ENCODE measurements at regions not wholly inside any gene's neighbourhood (a gene's known extent, or its start where the extent isn't known, plus 50 kb on each side); places are given as distances from the start of the nearest gene placed in this dataset.

- DNase-seq (ENCODE audit: low read depth), result no peak
These were observed 50.0 kb upstream of the TRPM1 start for GRCh38 chr15:31151301-31152233.

GRCh38 chr15:31153531-31153930 is 52.0 kb upstream of the TRPM1 start:
- DNase-seq (ENCODE audit: low read depth), result no peak

- DNase-seq (ENCODE audit: low read depth), result no peak
These were observed 53.6 kb upstream of the TRPM1 start for GRCh38 chr15:31155151-31155550.

- no peak for DNase-seq (ENCODE audit: low read depth)
These were observed 54.7 kb upstream of the TRPM1 start for GRCh38 chr15:31156226-31156625.

GRCh38 chr15:31156808-31157207 is 55.3 kb upstream of the TRPM1 start:
- DNase-seq (ENCODE audit: low read depth), result no peak

GRCh38 chr15:31157644-31158069 is 56.1 kb upstream of the TRPM1 start:
- no peak for DNase-seq (ENCODE audit: low read depth)

GRCh38 chr15:31158858-31159569 is 57.5 kb upstream of the TRPM1 start:
- DNase-seq (ENCODE audit: low read depth), result no peak

- no peak for DNase-seq (ENCODE audit: low read depth)
These were observed 58.3 kb upstream of the TRPM1 start for GRCh38 chr15:31159837-31160236.

GRCh38 chr15:31160297-31160696 is 58.8 kb upstream of the TRPM1 start:
- DNase-seq (ENCODE audit: low read depth), result no peak

- no peak for DNase-seq (ENCODE audit: low read depth)
These were observed 59.4 kb upstream of the TRPM1 start for GRCh38 chr15:31160740-31161495.

- DNase-seq (ENCODE audit: low read depth), result no peak
These were observed 60.4 kb upstream of the TRPM1 start for GRCh38 chr15:31161951-31162350.

GRCh38 chr15:31162721-31163510 is 61.4 kb upstream of the TRPM1 start:
- DNase-seq (ENCODE audit: low read depth), result no peak

GRCh38 chr15:31163769-31164572 is 62.4 kb upstream of the TRPM1 start:
- no peak for DNase-seq (ENCODE audit: low read depth)

GRCh38 chr15:31164573-31164912 is 63.0 kb upstream of the TRPM1 start:
- no peak for DNase-seq (ENCODE audit: low read depth)

- no peak for DNase-seq (ENCODE audit: low read depth)
These were observed 68.0 kb upstream of the TRPM1 start for GRCh38 chr15:31169558-31169957.

- DNase-seq (ENCODE audit: low read depth), result no peak
These were observed 70.2 kb upstream of the TRPM1 start for GRCh38 chr15:31171731-31172130.

GRCh38 chr15:31172606-31173005 is 71.1 kb upstream of the TRPM1 start:
- no peak for DNase-seq (ENCODE audit: low read depth)

- no peak for DNase-seq (ENCODE audit: low read depth)
These were observed 72.4 kb upstream of the TRPM1 start for GRCh38 chr15:31173790-31174450.

GRCh38 chr15:31175484-31175883 is 74.0 kb upstream of the TRPM1 start:
- DNase-seq (ENCODE audit: low read depth), result no peak

GRCh38 chr15:31177951-31178350 is 76.4 kb upstream of the TRPM1 start:
- DNase-seq (ENCODE audit: low read depth), result no peak

All from stimulated activated CD8-positive, alpha-beta memory T cell treated with anti-CD3 and anti-CD28 coated beads, Interleukin-15, amount 100 ng/mL, for 1 hour (primary cell).